GM12865 (cell line): ENCODE measurements at regions not wholly inside any gene's neighbourhood (a gene's known extent, or its start where the extent isn't known, plus 50 kb on each side); places are given as distances from the start of the nearest gene placed in this dataset.
"Not testable (repeated sequence)": the region's sequence is repeated elsewhere in the genome, so short reads cannot be mapped to it uniquely, and the experiment has no call there.

Experiments
- DNase-seq: peaks from one replicate; pipeline ENCODE4 v3.0.0; 2010; ENCODE audit warnings: low read depth
- H3K4me3 ChIP-seq: 2 replicates; pipeline ENCODE4 v1.5.1; 2011; ENCODE audit warnings: mild to moderate bottlenecking, low read depth, low read length, control low read depth
- CTCF ChIP-seq: IDR thresholded peaks from 2 replicates; pipeline ENCODE4 v1.5.1; 2011; ENCODE audit warnings: low read length, control low read depth, low read depth, inconsistent platforms; ENCODE audit not compliant: insufficient read depth; ENCODE audit errors: missing control alignments

- DNase-seq = no peak
- no peak for TF ChIP-seq CTCF
- H3K4me3 ChIP-seq = no peak overlapping the region
Measured at GRCh38 chr3:3302964-3303363, 123.5 kb upstream of the CRBN start.

GRCh38 chr3:3301476-3301875, 122.0 kb upstream of the CRBN start:
- no peak overlapping the region for H3K4me3 ChIP-seq
- no peak for DNase-seq
- TF ChIP-seq CTCF = no peak

- no peak overlapping the region for H3K4me3 ChIP-seq
- no peak for TF ChIP-seq CTCF
- DNase-seq = no peak
Measured at GRCh38 chr3:3296979-3297381, 117.5 kb upstream of the CRBN start.

GRCh38 chr3:3295586-3295985, 116.1 kb upstream of the CRBN start:
- no peak for DNase-seq
- TF ChIP-seq CTCF = no peak
- H3K4me3 ChIP-seq = no peak overlapping the region

GRCh38 chr3:3291756-3292283, 112.3 kb upstream of the CRBN start:
- H3K4me3 ChIP-seq, DNase-seq: not testable (repeated sequence)

GRCh38 chr3:3288255-3288654, 108.8 kb upstream of the CRBN start:
- DNase-seq = no peak
- TF ChIP-seq CTCF = no peak
- H3K4me3 ChIP-seq = no peak overlapping the region

GRCh38 chr3:3286014-3286413, 106.5 kb upstream of the CRBN start:
- no peak for DNase-seq
- no peak overlapping the region for H3K4me3 ChIP-seq
- TF ChIP-seq CTCF = no peak
